HCEC 1CT (cell line): ENCODE measurements at regions not wholly inside any gene's neighbourhood (a gene's known extent, or its start where the extent isn't known, plus 50 kb on each side); places are given as distances from the start of the nearest gene placed in this dataset.

Experiments used
- DNase-seq: peaks from one replicate; pipeline ENCODE4 v3.0.0-alpha.2; 2017

- DNase-seq: peak; percentile 9
These were observed 69.1 kb downstream of the OTP start for GRCh38 chr5:77569409-77569808.

- DNase-seq: no peak
These were observed 70.0 kb downstream of the OTP start for GRCh38 chr5:77568555-77568954.

GRCh38 chr5:77568082-77568481 lies 70.4 kb downstream of the OTP start:
- no peak for DNase-seq

GRCh38 chr5:77563475-77563874 lies 71.4 kb upstream of the WDR41 start:
- no peak for DNase-seq

- DNase-seq: no peak
These were observed 69.8 kb upstream of the WDR41 start for GRCh38 chr5:77561965-77562364.

- DNase-seq: peak; percentile 36
These were observed 68.7 kb upstream of the WDR41 start for GRCh38 chr5:77560677-77561263.

- no peak for DNase-seq
These were observed 66.2 kb upstream of the WDR41 start for GRCh38 chr5:77558266-77558665.

- DNase-seq: no peak
These were observed 58.3 kb upstream of the WDR41 start for GRCh38 chr5:77550406-77550805.

GRCh38 chr5:77545285-77545684 lies 53.2 kb upstream of the WDR41 start:
- no peak for DNase-seq
